ENCODE measurements at regions not wholly inside any gene's neighbourhood (a gene's known extent, or its start where the extent isn't known, plus 50 kb on each side); places are given as distances from the start of the nearest gene placed in this dataset.

DNA sequence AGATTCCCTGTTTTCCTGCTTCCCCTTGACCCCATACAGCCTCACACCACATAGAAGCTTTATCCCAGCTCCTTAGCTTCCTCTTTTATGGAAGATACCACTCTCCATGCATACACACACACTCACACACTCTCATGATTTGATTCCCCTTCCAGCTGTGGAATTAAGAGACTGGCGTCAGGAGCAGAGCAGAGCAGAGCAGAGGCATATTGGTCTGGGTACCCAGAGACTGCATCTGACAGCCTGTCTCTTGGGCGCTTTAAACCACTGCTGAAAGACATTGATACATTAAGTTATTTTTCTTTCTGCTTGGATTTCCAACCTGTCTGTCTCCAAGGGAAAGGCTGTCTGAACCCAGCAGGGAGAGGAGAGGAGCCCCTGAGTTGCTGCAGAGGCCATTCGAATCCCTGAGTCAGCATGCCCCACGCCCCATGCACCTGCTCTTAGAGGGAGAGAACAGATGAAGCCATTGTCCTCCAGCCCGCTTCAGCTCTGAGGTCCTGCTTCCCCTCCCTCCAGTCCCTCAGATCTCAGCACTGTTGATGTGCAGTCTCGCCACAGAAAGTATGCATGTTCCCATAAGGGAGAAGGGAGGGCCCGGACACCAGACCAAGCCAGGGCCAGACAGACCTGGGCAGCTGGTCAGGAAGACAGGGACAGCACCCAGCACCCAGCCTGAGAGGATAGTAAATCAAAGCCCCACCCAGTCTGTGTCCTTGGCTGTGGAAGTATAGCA is 66.7 kb upstream of the GJB5 start:
- no peak for TF ChIP-seq CTCF (conservative IDR thresholded peaks at IDR 0.05)
- no peak overlapping the region for H3K27ac ChIP-seq

DNA sequence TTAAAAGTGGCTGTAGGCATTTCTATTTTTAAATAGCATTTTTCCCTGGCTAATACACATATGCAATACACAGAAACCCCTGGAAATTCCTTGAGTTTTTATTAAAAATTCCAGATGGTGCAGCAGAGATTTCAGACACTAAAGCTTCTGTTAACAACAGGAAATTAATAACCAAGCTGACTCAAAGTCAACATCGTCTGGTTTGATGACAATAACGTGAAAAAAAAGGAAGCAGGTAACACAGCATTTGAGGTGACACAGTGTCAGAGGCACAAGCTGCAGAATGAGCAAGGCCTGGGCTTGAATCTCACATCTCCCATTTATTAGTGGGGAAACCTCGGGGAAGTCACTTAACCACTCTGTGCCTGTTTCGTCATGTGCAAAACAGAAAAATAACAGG is 64.6 kb upstream of the GJB5 start:
- H3K27ac ChIP-seq: no peak overlapping the region
- no peak for TF ChIP-seq CTCF (conservative IDR thresholded peaks at IDR 0.05)

GRCh38 chr1:34693081-34693480 is 61.8 kb upstream of the GJB5 start:
- H3K27ac ChIP-seq: no peak overlapping the region
- TF ChIP-seq CTCF (conservative IDR thresholded peaks at IDR 0.05): no peak

GRCh38 chr1:34694383-34694782 is 60.5 kb upstream of the GJB5 start:
- TF ChIP-seq CTCF (conservative IDR thresholded peaks at IDR 0.05): no peak
- H3K27ac ChIP-seq: no peak overlapping the region

GRCh38 chr1:34695580-34695979 is 59.3 kb upstream of the GJB5 start:
- H3K27ac ChIP-seq: no peak overlapping the region
- no peak for TF ChIP-seq CTCF (conservative IDR thresholded peaks at IDR 0.05)

DNA sequence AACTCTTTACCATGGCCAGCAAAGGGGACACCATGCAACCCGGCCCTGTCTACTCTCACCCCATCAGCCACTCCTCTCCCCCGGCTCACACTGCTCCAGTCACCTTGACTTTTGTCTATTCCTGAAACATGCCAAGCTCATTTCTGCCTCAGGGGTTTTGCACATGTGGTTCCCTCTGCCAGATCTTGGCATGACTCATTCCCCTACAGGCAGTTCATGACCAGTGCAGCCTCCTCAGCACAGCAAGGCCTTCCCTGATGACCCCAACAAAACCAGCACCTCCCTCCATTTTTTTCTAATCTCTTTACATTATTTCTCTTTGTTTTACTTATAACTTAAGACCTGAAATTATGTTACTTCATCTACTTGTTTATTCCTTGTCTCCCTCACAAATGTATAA is 58.6 kb upstream of the GJB5 start:
- no peak for TF ChIP-seq CTCF (conservative IDR thresholded peaks at IDR 0.05)
- no peak overlapping the region for H3K27ac ChIP-seq

- no peak overlapping the region for H3K27ac ChIP-seq
- no peak for TF ChIP-seq CTCF (conservative IDR thresholded peaks at IDR 0.05)
Observed at GRCh38 chr1:34696981-34697380, 57.9 kb upstream of the GJB5 start.

All from VCaP (cell line).